Esophagus squamous epithelium (tissue), 5 donors: ENCODE measurements at regions not wholly inside any gene's neighbourhood (a gene's known extent, or its start where the extent isn't known, plus 50 kb on each side); places are given as distances from the start of the nearest gene placed in this dataset.

Experiments used
- DNase-seq: peaks from one replicate; lab custom pipeline; 2025; lab: John Stamatoyannopoulos, UW
- H3K27ac ChIP-seq, 4 donors: fragments of 200-600 bp; sonication (generic); one replicate each; pipeline ENCODE4 v1.5.1; 2016 to 2019; ENCODE audit warnings: mild to moderate bottlenecking in 1 of 4
- H3K27me3 ChIP-seq, 4 donors: fragments of 200-600 bp; sonication (generic); 1 replicate in 3 of 4; 2 replicates in 1 of 4; pipeline versions ENCODE4 v1.5.1 to v1.6.0; 2017 to 2021; ENCODE audit warnings: antibody characterized with exemption in 1 of 4
- H3K36me3 ChIP-seq, 3 donors: fragments of 200-600 bp; sonication (generic); one replicate each; pipeline ENCODE4 v1.5.1; 2016 to 2019
- H3K4me1 ChIP-seq, 3 donors: fragments of 200-600 bp; sonication (generic); one replicate each; pipeline ENCODE4 v1.5.1; 2017 to 2019
- H3K4me3 ChIP-seq, 4 donors: fragments of 200-600 bp; sonication (generic); 1 replicate in 3 of 4; 2 replicates in 1 of 4; pipeline ENCODE4 v1.5.1; 2016 to 2019; ENCODE audit warnings: mild to moderate bottlenecking in 2 of 4, moderate library complexity in 1 of 4
- H3K9me3 ChIP-seq, 3 donors: fragments of 200-600 bp; sonication (generic); one replicate each; pipeline ENCODE4 v1.5.1; 2016 to 2019
- CTCF ChIP-seq, 6 experiments: fragments of 450-650 bp in 4 of 6; fragments of 200-600 bp in 2 of 6; sonication (generic) in 2 of 6; IDR thresholded peaks; one replicate each; pipeline ENCODE4 v1.5.1; 2016 to 2019; ENCODE audit warnings: antibody characterized with exemption in 6 of 6, mild to moderate bottlenecking in 4 of 6, moderate library complexity in 4 of 6
- POLR2A ChIP-seq, 4 donors: fragments of 450-650 bp; IDR thresholded peaks; one replicate each; pipeline ENCODE4 v1.6.1; 2017; ENCODE audit warnings: antibody characterized with exemption in 4 of 4, mild to moderate bottlenecking in 4 of 4, moderate library complexity in 3 of 4
- WGBS, 2 donors: methylation state at CpG; one replicate each; pipeline ENCODE4 v1.1.5; 2018; 5-methylcytosine and 5-hydroxymethylcytosine counted together
- intact Hi-C: fragments of 100-400 bp; cut with DNase I; formaldehyde crosslinking; loops from one replicate; pipeline ENCODE4 v1.15.0; 2022
- donor health status: DM: yes; HTN: yes; CAD: no.

DNA sequence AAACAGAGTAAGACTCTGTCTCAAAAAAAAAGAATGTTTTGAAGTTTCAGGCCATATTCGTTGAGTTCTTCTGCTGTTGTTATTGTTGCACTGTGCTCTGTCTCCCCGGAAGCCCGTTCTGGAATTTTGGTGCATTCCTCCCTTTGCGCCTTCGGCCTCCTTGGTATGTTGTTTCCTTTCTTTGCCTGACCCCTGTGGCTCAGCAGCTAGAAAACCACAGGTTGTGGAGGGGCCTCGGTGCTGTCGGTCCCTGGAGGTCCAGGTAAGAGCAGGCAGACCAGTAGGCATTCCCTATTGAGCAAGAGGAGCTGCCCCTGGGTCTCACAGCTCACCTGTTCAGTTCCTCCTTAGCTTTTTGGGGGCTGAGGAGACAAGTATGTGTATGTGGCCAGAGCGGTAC lies 51.0 kb upstream of the DLG1 start:
- 87 to 95% methylated on average over 5 to 7 of the region's 8 CpGs for WGBS, 2 donors
- H3K27me3 ChIP-seq = no peaks in the 10 kb centered on the region
- peaks cover 0 to 29% (median 5%) of the 10 kb centered on the region in 3 donors for H3K4me1 ChIP-seq
- H3K36me3 ChIP-seq = no peaks in the 10 kb centered on the region
- H3K27ac ChIP-seq = no peak overlapping the region
- no peaks in the 10 kb centered on the region for H3K9me3 ChIP-seq
- no peak for DNase-seq
- TF ChIP-seq POLR2A (IDR thresholded peaks at IDR 0.05) (no peak), CTCF (IDR thresholded peaks at IDR 0.05) (no peak)
- intact Hi-C loops = no loop called here
- no peak overlapping the region for H3K4me3 ChIP-seq
